ENCODE measurements at regions not wholly inside any gene's neighbourhood (a gene's known extent, or its start where the extent isn't known, plus 50 kb on each side); places are given as distances from the start of the nearest gene placed in this dataset.
"Not testable (repeated sequence)": the region's sequence is repeated elsewhere in the genome, so short reads cannot be mapped to it uniquely, and the experiment has no call there.

GRCh38 chr3:178107804-178108203, 428.4 kb upstream of the KCNMB2 start:
- no peak for TF ChIP-seq CTCF (IDR thresholded peaks at IDR 0.05)
- Histone ChIP-seq H3K4me1 (no peaks in the 10 kb centered on the region), H3K4me3 (no peak overlapping the region), H3K27me3 (no peaks in the 10 kb centered on the region), H3K27ac (no peak overlapping the region), H3K36me3 (no peaks in the 10 kb centered on the region), H3K9me3 (no peaks in the 10 kb centered on the region)
- no peak for DNase-seq
- intact Hi-C loops (cut with DNase I; ENCODE audit: low total_unique reads) = no loop called here

- Histone ChIP-seq H3K36me3 (no peaks in the 10 kb centered on the region), H3K27me3 (no peaks in the 10 kb centered on the region), H3K9me3 (no peaks in the 10 kb centered on the region), H3K4me3 (no peak overlapping the region), H3K4me1 (no peaks in the 10 kb centered on the region), H3K27ac (no peak overlapping the region)
- TF ChIP-seq CTCF (IDR thresholded peaks at IDR 0.05) = no peak
- intact Hi-C loops (cut with DNase I; ENCODE audit: low total_unique reads) = no loop called here
- DNase-seq = no peak
These were observed 426.5 kb upstream of the KCNMB2 start for GRCh38 chr3:178109691-178110090.

GRCh38 chr3:178112134-178112533, 424.1 kb upstream of the KCNMB2 start:
- Histone ChIP-seq H3K27ac (no peak overlapping the region), H3K4me3 (no peak overlapping the region), H3K27me3 (no peaks in the 10 kb centered on the region), H3K9me3 (no peaks in the 10 kb centered on the region), H3K4me1 (no peaks in the 10 kb centered on the region), H3K36me3 (no peaks in the 10 kb centered on the region)
- DNase-seq = no peak
- intact Hi-C loops (cut with DNase I; ENCODE audit: low total_unique reads) = no loop called here
- no peak for TF ChIP-seq CTCF (IDR thresholded peaks at IDR 0.05)

- H3K36me3 ChIP-seq; H3K27ac ChIP-seq; H3K4me1 ChIP-seq; H3K4me3 ChIP-seq; DNase-seq; H3K27me3 ChIP-seq; intact Hi-C loops (cut with DNase I; ENCODE audit: low total_unique reads); H3K9me3 ChIP-seq: not testable (repeated sequence)
These were observed 423.7 kb upstream of the KCNMB2 start for GRCh38 chr3:178112552-178112951.

GRCh38 chr3:178117641-178118040, 418.6 kb upstream of the KCNMB2 start:
- Histone ChIP-seq H3K9me3 (no peaks in the 10 kb centered on the region), H3K27ac (no peak overlapping the region), H3K4me1 (peaks cover 0 to 12% (median 0%) of the 10 kb centered on the region in 4 donors), H3K4me3 (no peak overlapping the region), H3K27me3 (no peaks in the 10 kb centered on the region), H3K36me3 (no peaks in the 10 kb centered on the region)
- intact Hi-C loops (cut with DNase I; ENCODE audit: low total_unique reads) = no loop called here
- TF ChIP-seq CTCF (IDR thresholded peaks at IDR 0.05) = no peak
- DNase-seq = no peak

- intact Hi-C loops (cut with DNase I; ENCODE audit: low total_unique reads); H3K4me3 ChIP-seq; H3K27me3 ChIP-seq; H3K36me3 ChIP-seq; H3K9me3 ChIP-seq: not testable (repeated sequence)
- peak in 1 of 2 donors; percentile 66 for DNase-seq
- H3K4me1 ChIP-seq = peaks cover 0 to 12% (median 0%) of the 10 kb centered on the region in 4 donors
- peak overlapping the region; percentile 39 to 45 for H3K27ac ChIP-seq
These were observed 416.5 kb upstream of the KCNMB2 start for GRCh38 chr3:178119608-178120295.

GRCh38 chr3:178120367-178120766, 415.9 kb upstream of the KCNMB2 start:
- DNase-seq = no peak
- Histone ChIP-seq H3K27me3 (no peaks in the 10 kb centered on the region), H3K36me3 (no peaks in the 10 kb centered on the region), H3K9me3 (no peaks in the 10 kb centered on the region), H3K4me1 (peaks cover 0 to 12% (median 0%) of the 10 kb centered on the region in 4 donors), H3K4me3 (no peak overlapping the region), H3K27ac (peak overlapping the region; percentile 39 to 45)
- intact Hi-C loops (cut with DNase I; ENCODE audit: low total_unique reads) = no loop called here
- no peak for TF ChIP-seq CTCF (IDR thresholded peaks at IDR 0.05)
